Upper lobe of left lung (tissue), 4 donors: ENCODE measurements at regions not wholly inside any gene's neighbourhood (a gene's known extent, or its start where the extent isn't known, plus 50 kb on each side); places are given as distances from the start of the nearest gene placed in this dataset.
"Not testable (repeated sequence)": the region's sequence is repeated elsewhere in the genome, so short reads cannot be mapped to it uniquely, and the experiment has no call there.

Experiments used
- CTCF ChIP-seq, 6 experiments: fragments of 450-650 bp in 4 of 6; fragments of 200-600 bp in 2 of 6; sonication (generic) in 2 of 6; IDR thresholded peaks; one replicate each; pipeline ENCODE4 v1.5.1; 2016 to 2019; ENCODE audit warnings: antibody characterized with exemption in 6 of 6
- POLR2A ChIP-seq, 4 donors: fragments of 450-650 bp; IDR thresholded peaks; one replicate each; pipeline ENCODE4 v1.5.1; 2016 to 2017; ENCODE audit warnings: antibody characterized with exemption in 4 of 4, mild to moderate bottlenecking in 2 of 4
- POLR2AphosphoS5 ChIP-seq, 2 donors: sonication (generic); formaldehyde crosslinking; IDR thresholded peaks; one replicate each; pipeline ENCODE4 v1.5.1; 2017; ENCODE audit warnings: antibody characterized with exemption in 2 of 2

GRCh38 chr6:86872810-86873209 lies 64.5 kb upstream of the HTR1E start:
- TF ChIP-seq CTCF, POLR2A, POLR2AphosphoS5 (IDR thresholded peaks at IDR 0.05): not testable (repeated sequence)
